GM23248 (cell line): ENCODE measurements at regions not wholly inside any gene's neighbourhood (a gene's known extent, or its start where the extent isn't known, plus 50 kb on each side); places are given as distances from the start of the nearest gene placed in this dataset.

Experiments used
- EZH2 ChIP-seq: fragments of 200-600 bp; sonication (generic); IDR thresholded peaks from 2 replicates; pipeline ENCODE4 v1.6.1; 2018; ENCODE audit warnings: antibody characterized with exemption, mild to moderate bottlenecking; ENCODE audit not compliant: insufficient read depth, poor library complexity, severe bottlenecking
- EZH2phosphoT487 ChIP-seq: fragments of 200-600 bp; sonication (generic); IDR thresholded peaks from 2 replicates; pipeline ENCODE4 v1.6.1; 2018; ENCODE audit warnings: antibody characterized with exemption, moderate library complexity, mild to moderate bottlenecking, low read depth; ENCODE audit not compliant: insufficient read depth

GRCh38 chr5:54884195-54884536 lies 101.2 kb downstream of the ESM1 start:
- no peak for TF ChIP-seq EZH2phosphoT487
- no peak for TF ChIP-seq EZH2
